Mucosa of descending colon (tissue), 3 donors: ENCODE measurements at regions not wholly inside any gene's neighbourhood (a gene's known extent, or its start where the extent isn't known, plus 50 kb on each side); places are given as distances from the start of the nearest gene placed in this dataset.
A peak's percentile ranks its signal among the peaks of the same experiment; 100 is the strongest.

Source experiments
- ATAC-seq: fragments of 200-7000 bp; cut with Tn5 transposase; one replicate; pipeline ENCODE4 v1.9.1; 2020; ENCODE audit warnings: mild to moderate bottlenecking, moderate library complexity
- DNase-seq, 3 donors: peaks; one replicate each; pipeline ENCODE4 v3.0.0-alpha.2; 2020
- H3K36me3 ChIP-seq: fragments of 200-600 bp; one replicate; pipeline ENCODE4 v1.8.0; 2021; ENCODE audit warnings: low read depth, mild to moderate bottlenecking
- H3K4me1 ChIP-seq: fragments of 200-600 bp; one replicate; pipeline ENCODE4 v1.8.0; 2021; ENCODE audit warnings: low read depth, mild to moderate bottlenecking
- H3K4me3 ChIP-seq: fragments of 200-600 bp; one replicate; pipeline ENCODE4 v1.8.0; 2021; ENCODE audit warnings: mild to moderate bottlenecking
- H3K9me3 ChIP-seq: fragments of 200-600 bp; one replicate; pipeline ENCODE4 v1.8.0; 2021; ENCODE audit warnings: mild to moderate bottlenecking
- intact Hi-C, 2 donors: fragments of 100-400 bp; cut with DNase I in 1 of 2; cut with micrococcal nuclease in 1 of 2; formaldehyde crosslinking; loops; one replicate each; pipeline versions ENCODE4 v1.11.0 to v1.11.1; 2022; cut with DNase I, micrococcal nuclease
- TF ChIP-seq, protein P1 (sequence below): fragments of 200-600 bp; IDR thresholded peaks from one replicate; pipeline ENCODE4 v1.8.0; 2022; ENCODE audit warnings: antibody characterized with exemption, mild to moderate bottlenecking
- donor health status: DM: no; HTN: no; CAD: no; lungs with moderate emphysema.
- donor health status: DM: no; HTN: no; CAD: no.
- donor health status: DM: no; HTN: yes; CAD: no.

DNA sequence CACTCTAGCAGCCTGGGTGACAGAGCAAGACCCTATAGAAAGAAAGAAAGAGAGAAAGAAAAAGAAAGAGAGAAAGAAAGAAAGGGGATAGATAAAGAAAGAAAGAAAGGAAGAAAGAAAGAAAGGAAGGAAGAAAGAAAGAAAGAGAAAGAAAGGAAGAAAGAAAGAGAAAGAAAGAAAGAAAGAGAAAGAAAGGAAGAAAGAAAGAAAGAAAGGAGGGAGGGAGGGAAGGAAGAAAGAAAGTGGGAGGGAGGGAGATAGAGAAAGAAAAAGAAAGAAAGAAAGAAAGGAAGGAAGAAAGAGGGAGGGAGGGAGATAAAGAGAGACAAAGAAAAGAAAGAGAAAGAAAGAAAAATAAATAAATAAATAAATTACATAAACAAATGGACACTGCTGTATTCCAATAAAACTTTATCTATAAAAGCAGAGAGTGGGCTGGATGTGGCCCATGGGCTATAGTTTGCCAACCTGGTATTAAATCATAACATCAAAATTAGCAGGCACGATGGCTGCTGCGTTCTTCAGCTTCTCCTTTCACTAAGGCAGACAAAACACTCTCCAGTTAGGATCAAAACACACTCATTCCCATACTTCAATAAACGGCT is 165.0 kb downstream of the ZNF674 start:
- no peak overlapping the region for H3K4me3 ChIP-seq
- TF ChIP-seq, protein P1, sequence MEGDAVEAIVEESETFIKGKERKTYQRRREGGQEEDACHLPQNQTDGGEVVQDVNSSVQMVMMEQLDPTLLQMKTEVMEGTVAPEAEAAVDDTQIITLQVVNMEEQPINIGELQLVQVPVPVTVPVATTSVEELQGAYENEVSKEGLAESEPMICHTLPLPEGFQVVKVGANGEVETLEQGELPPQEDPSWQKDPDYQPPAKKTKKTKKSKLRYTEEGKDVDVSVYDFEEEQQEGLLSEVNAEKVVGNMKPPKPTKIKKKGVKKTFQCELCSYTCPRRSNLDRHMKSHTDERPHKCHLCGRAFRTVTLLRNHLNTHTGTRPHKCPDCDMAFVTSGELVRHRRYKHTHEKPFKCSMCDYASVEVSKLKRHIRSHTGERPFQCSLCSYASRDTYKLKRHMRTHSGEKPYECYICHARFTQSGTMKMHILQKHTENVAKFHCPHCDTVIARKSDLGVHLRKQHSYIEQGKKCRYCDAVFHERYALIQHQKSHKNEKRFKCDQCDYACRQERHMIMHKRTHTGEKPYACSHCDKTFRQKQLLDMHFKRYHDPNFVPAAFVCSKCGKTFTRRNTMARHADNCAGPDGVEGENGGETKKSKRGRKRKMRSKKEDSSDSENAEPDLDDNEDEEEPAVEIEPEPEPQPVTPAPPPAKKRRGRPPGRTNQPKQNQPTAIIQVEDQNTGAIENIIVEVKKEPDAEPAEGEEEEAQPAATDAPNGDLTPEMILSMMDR = no peak
- H3K9me3 ChIP-seq = no peaks in the 10 kb centered on the region

GRCh38 chrX:46376246-46376885 is 168.9 kb downstream of the ZNF674 start:
- Histone ChIP-seq H3K4me3 (no peak overlapping the region), H3K36me3 (no peaks in the 10 kb centered on the region), H3K9me3 (no peaks in the 10 kb centered on the region), H3K4me1 (no peaks in the 10 kb centered on the region)
- intact Hi-C loops = no loop called here
- peak; percentile 77 for ATAC-seq
- TF ChIP-seq, protein P1 = no peak
- DNase-seq = peak in 1 of 3 donors; percentile 40

More for the DNA sequence above, 165.0 kb downstream of the ZNF674 start:
- intact Hi-C loops = no loop called here
- H3K4me1 ChIP-seq = no peaks in the 10 kb centered on the region
- ATAC-seq (no peak), DNase-seq (no peak)
- H3K36me3 ChIP-seq = no peaks in the 10 kb centered on the region

GRCh38 chrX:46375831-46376230 is 169.4 kb downstream of the ZNF674 start:
- Histone ChIP-seq H3K4me1 (no peaks in the 10 kb centered on the region), H3K4me3 (no peak overlapping the region), H3K36me3 (no peaks in the 10 kb centered on the region), H3K9me3 (no peaks in the 10 kb centered on the region)
- intact Hi-C loops = no loop called here
- ATAC-seq (no peak), DNase-seq (no peak)
- TF ChIP-seq, protein P1 = no peak

DNA sequence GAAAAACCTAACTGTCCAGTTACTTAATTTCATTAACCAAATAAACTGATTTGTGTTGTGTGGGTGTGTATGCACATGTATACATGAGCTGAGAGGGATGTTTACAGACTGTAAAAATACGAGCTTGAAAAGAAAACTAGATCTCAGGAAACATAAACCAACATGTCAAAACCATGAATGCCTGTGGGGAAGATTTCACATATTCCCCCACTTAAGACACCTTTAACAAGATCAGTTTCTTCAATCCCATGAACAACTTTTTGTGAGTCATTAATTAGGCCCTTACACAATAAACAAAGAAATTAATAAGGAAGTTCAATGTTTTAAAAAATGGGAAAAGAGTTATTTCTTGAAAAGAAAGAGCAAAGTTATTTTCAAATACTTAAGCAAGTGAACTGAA is 170.8 kb downstream of the ZNF674 start:
- Histone ChIP-seq H3K4me3 (no peak overlapping the region), H3K36me3 (no peaks in the 10 kb centered on the region), H3K9me3 (no peaks in the 10 kb centered on the region), H3K4me1 (no peaks in the 10 kb centered on the region)
- ATAC-seq (no peak), DNase-seq (no peak)
- intact Hi-C loops = no loop called here
- TF ChIP-seq, protein P1 = no peak

GRCh38 chrX:46367491-46367890 is 177.7 kb downstream of the ZNF674 start:
- H3K36me3 ChIP-seq = no peaks in the 10 kb centered on the region
- no peak overlapping the region for H3K4me3 ChIP-seq
- no peaks in the 10 kb centered on the region for H3K9me3 ChIP-seq
- TF ChIP-seq, protein P1 = no peak
- no peak for DNase-seq
- no peaks in the 10 kb centered on the region for H3K4me1 ChIP-seq
- no peak for ATAC-seq
- intact Hi-C loops = no loop called here
